ENCODE measurements at regions not wholly inside any gene's neighbourhood (a gene's known extent, or its start where the extent isn't known, plus 50 kb on each side); places are given as distances from the start of the nearest gene placed in this dataset.

GRCh38 chr14:89537911-89538310 is 120.9 kb upstream of the FOXN3 start:
- TF ChIP-seq MAX (IDR thresholded peaks at IDR 0.05; ENCODE audit: low read depth, low read length), result no peak
- TF ChIP-seq POLR2A (IDR thresholded peaks at IDR 0.05; ENCODE audit: extremely low read depth, insufficient read length), result no peak
- no peak for TF ChIP-seq MYC (IDR thresholded peaks at IDR 0.05; ENCODE audit: low read depth, low read length)
- no peak for TF ChIP-seq CTCF (IDR thresholded peaks at IDR 0.05; ENCODE audit: low read depth, low read length)
- H3K4me3 ChIP-seq (ENCODE audit: low read depth, low read length), result no peak overlapping the region
- no peak for DNase-seq (ENCODE audit: low read depth)

DNA sequence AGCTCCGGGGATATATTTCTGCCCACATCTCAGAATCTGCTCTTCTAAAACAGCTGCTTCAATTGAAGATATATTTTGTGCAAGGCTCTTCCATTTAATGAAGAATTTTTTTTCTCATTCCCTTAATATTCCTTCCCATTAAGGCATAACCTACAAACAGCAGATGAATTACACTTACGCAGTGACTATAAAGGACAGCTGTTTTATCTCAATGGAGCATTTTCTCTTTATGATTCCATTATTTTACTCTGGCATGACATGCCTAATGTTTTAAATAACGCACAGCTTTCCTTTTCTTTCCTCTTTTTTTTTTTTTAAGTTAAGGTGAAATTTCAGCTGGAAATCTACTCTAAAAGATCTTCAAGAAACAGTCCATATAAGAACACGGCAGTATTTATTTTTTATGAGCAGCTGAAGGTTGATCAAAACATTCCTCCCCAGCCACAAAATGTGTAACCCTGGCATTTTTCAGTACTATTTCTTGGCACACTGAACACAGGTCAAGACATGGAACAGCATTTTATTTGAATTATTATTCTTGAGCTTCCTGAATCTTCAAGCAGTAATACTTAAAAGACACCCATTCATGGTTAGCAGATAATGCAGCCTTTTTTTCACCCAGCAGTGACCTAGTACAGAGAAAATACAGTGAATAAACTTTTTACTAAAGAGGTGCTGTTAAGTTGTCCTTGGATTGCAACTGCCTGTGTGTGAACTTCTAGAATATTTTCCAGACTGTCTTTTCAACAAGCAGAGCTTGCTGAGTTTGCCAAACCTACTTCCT is 118.1 kb upstream of the FOXN3 start:
- no peak for DNase-seq (ENCODE audit: low read depth)
- H3K4me3 ChIP-seq (ENCODE audit: low read depth, low read length), result no peak overlapping the region
- no peak for TF ChIP-seq POLR2A (IDR thresholded peaks at IDR 0.05; ENCODE audit: extremely low read depth, insufficient read length)

GRCh38 chr14:89533766-89534165 is 116.7 kb upstream of the FOXN3 start:
- no peak overlapping the region for H3K4me3 ChIP-seq (ENCODE audit: low read depth, low read length)
- TF ChIP-seq CTCF (IDR thresholded peaks at IDR 0.05; ENCODE audit: low read depth, low read length) (no peak), MYC (IDR thresholded peaks at IDR 0.05; ENCODE audit: low read depth, low read length) (no peak), MAX (IDR thresholded peaks at IDR 0.05; ENCODE audit: low read depth, low read length) (no peak), POLR2A (IDR thresholded peaks at IDR 0.05; ENCODE audit: extremely low read depth, insufficient read length) (no peak)
- DNase-seq (ENCODE audit: low read depth), result no peak

- no peak overlapping the region for H3K4me3 ChIP-seq (ENCODE audit: low read depth, low read length)
- no peak for DNase-seq (ENCODE audit: low read depth)
- TF ChIP-seq CTCF (IDR thresholded peaks at IDR 0.05; ENCODE audit: low read depth, low read length) (no peak), MAX (IDR thresholded peaks at IDR 0.05; ENCODE audit: low read depth, low read length) (no peak), MYC (IDR thresholded peaks at IDR 0.05; ENCODE audit: low read depth, low read length) (no peak), POLR2A (IDR thresholded peaks at IDR 0.05; ENCODE audit: extremely low read depth, insufficient read length) (no peak)
Measured at GRCh38 chr14:89533136-89533535, 116.1 kb upstream of the FOXN3 start.

DNA sequence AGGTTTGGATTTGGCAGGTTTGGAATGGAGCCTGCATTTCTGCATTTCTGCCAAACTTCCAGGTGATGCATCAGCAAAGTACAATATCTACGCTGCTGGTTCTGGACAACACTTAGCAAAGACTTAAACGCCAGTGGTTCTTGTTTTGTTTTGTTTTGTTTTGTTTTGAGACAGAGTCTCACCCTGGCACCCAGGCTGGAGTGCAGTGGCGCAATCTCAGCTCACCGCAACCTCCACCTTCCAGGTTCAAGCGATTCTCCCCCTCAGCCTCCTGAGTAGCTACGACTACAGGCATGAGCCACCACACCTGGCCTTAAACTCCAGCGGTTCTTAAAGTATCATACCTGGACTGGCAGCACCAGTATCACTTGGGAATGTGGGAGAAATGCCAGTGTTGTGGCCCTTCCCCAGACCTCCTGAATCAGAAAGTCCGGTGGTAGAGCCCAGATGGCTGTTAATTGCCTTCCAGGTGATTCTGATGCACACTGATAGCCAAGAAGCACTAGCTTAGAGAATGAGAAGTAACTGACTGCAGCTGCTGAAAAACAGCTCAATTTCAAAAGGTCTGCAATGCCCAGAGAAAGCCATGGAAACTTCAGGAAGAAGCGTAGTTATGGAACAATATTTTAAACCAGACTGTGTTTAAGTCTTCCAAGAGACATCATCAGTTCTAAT is 114.8 kb upstream of the FOXN3 start:
- H3K4me3 ChIP-seq (ENCODE audit: low read depth, low read length), result no peak overlapping the region
- TF ChIP-seq POLR2A (IDR thresholded peaks at IDR 0.05; ENCODE audit: extremely low read depth, insufficient read length) (no peak), MYC (IDR thresholded peaks at IDR 0.05; ENCODE audit: low read depth, low read length) (no peak), MAX (IDR thresholded peaks at IDR 0.05; ENCODE audit: low read depth, low read length) (no peak), CTCF (IDR thresholded peaks at IDR 0.05; ENCODE audit: low read depth, low read length) (no peak)
- no peak for DNase-seq (ENCODE audit: low read depth)

GRCh38 chr14:89524990-89525667 is 108.1 kb upstream of the FOXN3 start:
- DNase-seq (ENCODE audit: low read depth), result no peak
- H3K4me3 ChIP-seq (ENCODE audit: low read depth, low read length), result no peak overlapping the region
- TF ChIP-seq CTCF (IDR thresholded peaks at IDR 0.05; ENCODE audit: low read depth, low read length), result no peak
- no peak for TF ChIP-seq MAX (IDR thresholded peaks at IDR 0.05; ENCODE audit: low read depth, low read length)
- TF ChIP-seq POLR2A (IDR thresholded peaks at IDR 0.05; ENCODE audit: extremely low read depth, insufficient read length), result no peak
- TF ChIP-seq MYC (IDR thresholded peaks at IDR 0.05; ENCODE audit: low read depth, low read length), result no peak

All from NB4 (cell line).